TTC549 (cell line): ENCODE measurements at regions not wholly inside any gene's neighbourhood (a gene's known extent, or its start where the extent isn't known, plus 50 kb on each side); places are given as distances from the start of the nearest gene placed in this dataset.
"Not testable (repeated sequence)": the region's sequence is repeated elsewhere in the genome, so short reads cannot be mapped to it uniquely, and the experiment has no call there.

ENCODE experiments used
- FAIRE-seq: peaks from 2 replicates; lab custom pipeline; 2012; peaks lifted over from hg19 to GRCh38; lab: Jason Lieb, UNC

GRCh38 chr4:189619441-189620250 lies 321.0 kb upstream of the FRG1 start:
- not testable (repeated sequence) for FAIRE-seq

GRCh38 chr4:189622574-189622973 lies 318.1 kb upstream of the FRG1 start:
- not testable (repeated sequence) for FAIRE-seq

DNA sequence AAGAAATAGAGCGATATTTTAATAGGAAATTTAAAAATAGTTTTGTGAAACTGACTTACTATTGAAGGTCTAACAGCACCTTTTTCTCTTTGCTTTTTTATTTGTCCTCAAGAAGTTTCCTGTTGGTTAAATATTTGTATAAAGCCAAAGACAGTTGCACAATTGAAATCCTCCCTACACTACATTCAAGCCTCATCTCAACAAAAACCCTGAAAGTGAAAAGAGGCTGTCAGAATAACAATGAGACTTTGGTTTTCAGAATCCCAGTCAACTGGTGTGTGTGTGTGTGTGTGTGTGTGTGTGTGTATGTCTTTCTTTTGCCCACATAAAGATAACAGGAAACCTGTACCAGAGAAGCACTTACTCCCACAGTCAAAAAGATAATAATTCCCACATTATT lies 313.6 kb upstream of the FRG1 start:
- not testable (repeated sequence) for FAIRE-seq

- FAIRE-seq: not testable (repeated sequence)
These were observed 310.9 kb upstream of the FRG1 start for GRCh38 chr4:189629733-189630132.

- not testable (repeated sequence) for FAIRE-seq
These were observed 309.6 kb upstream of the FRG1 start for GRCh38 chr4:189630913-189631567.

DNA sequence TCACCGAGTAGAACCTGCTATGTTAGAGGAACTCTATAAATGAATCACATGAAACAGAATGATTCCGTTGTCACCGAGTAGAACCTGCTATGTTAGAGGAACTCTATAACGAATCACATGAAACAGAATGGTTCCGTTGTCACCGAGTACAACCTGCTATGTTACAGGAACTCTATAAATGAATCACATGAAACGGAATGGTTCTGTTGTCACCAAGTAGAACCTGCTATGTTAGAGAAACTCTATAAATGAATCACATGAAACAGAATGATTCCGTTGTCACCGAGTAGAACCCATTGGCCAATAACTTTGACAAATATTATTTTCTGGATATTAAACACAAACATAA lies 309.1 kb upstream of the FRG1 start:
- not testable (repeated sequence) for FAIRE-seq

DNA sequence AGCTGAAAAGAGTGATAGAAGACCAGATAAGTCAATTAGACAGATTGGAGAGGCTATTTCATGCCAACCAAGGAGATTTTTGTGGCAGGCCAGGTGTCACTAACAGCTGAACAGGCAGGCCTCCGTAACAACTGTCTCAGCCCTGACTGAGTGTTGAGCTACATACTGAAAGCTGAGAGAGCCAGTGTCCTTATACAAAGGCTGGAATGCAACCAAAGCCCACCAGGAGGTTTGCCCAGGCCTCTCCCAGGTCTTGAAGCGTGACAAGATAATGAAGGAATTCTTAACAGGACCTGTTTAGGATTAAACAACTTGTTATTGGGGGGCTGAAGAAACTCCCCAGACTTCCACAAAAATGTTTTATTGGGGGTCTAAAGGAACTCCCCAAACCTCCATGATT lies 290.2 kb upstream of the FRG1 start:
- FAIRE-seq: not testable (repeated sequence)

DNA sequence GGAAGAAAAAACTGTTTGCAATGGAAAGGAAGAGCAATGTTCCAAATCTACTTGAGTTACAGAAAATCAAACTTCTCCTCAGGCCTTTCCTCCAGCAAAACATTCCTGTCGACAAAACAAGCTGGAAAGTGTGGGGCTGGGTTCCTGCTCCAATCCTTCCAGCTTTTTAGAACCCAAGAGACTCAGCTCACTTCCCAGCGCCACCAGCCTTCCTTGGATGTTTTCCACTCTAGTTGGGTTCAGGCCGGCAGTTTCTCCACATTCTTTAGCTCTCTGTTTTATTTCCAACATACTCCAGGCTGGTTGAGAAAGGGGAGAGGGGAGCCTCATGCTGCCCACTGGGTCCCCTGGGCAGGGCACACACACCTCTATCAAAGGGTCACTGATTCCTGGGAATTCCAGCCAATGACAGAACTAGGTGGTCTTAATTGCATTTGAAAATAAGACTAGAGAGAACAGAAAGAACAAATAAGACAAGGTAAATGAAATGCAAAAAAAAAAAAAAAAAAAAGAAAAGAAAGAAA lies 287.5 kb upstream of the FRG1 start:
- FAIRE-seq: not testable (repeated sequence)

GRCh38 chr4:189653983-189654382 lies 286.7 kb upstream of the FRG1 start:
- FAIRE-seq: not testable (repeated sequence)

DNA sequence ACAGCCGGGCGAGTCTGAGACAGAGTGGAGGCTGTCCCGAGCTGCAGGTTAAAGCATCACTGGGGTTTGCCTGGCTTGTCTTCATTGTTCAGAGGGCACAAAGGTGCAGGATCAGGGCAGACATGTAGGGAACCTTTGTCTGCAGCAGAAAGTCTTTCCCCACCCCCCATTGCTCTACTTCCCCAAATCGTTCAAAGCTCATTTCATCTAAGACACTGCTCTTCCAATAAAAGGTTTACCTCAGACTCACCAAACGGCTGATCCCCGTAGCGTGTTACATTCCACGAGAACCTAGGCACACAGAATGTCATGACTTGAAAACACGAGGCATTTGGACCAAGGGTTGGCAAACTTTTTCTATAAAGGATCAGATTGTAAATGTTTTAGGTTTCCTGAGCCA lies 286.3 kb upstream of the FRG1 start:
- FAIRE-seq: not testable (repeated sequence)

DNA sequence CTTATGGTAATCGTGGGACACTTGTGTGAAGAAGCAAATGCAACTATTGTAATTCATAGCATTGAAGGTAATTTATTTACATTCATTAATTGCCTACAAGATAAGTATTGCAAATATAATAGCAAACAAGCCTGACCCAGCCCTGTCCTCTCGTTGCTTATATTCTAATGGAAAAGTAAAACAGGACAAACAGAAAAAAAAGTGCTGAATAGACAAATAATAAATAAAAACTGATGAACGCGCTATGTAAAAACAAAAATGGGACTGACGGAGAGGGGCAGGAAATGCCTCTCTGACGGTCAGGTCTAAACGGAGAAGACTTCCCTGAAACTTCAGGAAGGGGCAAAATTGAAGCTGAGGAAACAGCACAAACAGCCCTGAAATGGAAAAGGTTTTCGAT lies 284.9 kb upstream of the FRG1 start:
- FAIRE-seq: not testable (repeated sequence)

- FAIRE-seq: no peak
These were observed 284.0 kb upstream of the FRG1 start for GRCh38 chr4:189656641-189657040.

GRCh38 chr4:189658259-189658658 lies 282.4 kb upstream of the FRG1 start:
- not testable (repeated sequence) for FAIRE-seq

- FAIRE-seq: not testable (repeated sequence)
These were observed 281.8 kb upstream of the FRG1 start for GRCh38 chr4:189658831-189659230.

GRCh38 chr4:189659287-189659686 lies 281.4 kb upstream of the FRG1 start:
- no peak for FAIRE-seq

DNA sequence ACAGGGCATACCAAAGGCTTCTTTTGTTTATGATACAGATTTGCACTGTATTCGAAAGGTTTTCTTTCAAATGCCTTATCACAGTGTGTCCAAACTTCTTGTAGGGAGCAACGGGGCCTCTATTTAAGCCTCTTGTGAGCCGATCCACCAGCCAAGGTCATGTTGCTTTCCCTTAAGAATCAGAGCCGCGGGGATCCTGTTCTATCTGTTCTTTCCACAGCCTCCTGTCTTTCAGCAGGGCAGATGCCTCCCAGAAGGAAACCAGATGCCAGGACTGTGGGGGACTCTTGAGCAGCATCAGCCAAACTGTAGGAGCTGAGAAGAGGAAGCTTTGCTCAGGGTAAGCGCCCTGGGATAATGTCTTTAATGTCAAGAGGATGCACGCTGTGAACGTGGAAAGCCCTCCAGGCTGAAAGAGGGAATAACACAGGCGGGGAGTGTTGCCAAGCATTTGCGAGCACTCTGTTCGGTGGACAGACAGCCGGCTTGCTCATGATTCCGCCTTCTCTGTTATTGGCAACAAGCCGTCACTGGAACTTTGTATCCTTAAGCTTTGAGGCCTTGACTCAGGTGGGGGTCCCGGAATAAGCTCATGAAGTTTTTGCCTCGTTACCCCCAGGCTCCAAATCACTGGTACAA lies 279.8 kb upstream of the FRG1 start:
- no peak for FAIRE-seq

DNA sequence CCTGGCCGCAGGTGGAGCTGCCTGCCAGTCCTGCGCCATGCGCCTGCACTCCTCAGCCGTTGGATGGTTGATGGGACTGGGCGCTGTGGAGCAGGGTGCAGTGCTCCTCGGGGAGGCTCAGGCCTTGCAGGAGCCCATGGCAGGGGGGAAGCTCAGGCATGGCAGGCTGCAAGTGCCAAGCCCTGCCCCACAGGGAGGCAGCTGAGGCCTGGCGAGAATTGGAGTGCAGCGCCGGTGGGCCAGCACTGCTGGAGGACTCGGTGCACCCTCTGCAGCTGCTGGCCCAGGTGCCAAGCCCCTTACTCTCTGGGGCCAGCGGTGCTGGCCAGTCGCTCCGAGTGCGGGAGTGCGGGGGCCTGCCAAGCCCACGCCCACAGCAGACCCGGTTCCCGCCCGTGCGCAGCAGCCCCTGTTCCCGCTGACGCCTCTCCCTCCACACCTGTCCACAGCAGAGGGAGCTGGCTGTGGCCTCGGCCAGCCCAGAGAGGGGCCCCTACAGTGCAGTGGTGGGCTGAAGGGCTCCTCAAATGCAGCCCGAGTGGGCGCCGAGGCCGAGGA lies 275.9 kb upstream of the FRG1 start:
- FAIRE-seq: no peak

DNA sequence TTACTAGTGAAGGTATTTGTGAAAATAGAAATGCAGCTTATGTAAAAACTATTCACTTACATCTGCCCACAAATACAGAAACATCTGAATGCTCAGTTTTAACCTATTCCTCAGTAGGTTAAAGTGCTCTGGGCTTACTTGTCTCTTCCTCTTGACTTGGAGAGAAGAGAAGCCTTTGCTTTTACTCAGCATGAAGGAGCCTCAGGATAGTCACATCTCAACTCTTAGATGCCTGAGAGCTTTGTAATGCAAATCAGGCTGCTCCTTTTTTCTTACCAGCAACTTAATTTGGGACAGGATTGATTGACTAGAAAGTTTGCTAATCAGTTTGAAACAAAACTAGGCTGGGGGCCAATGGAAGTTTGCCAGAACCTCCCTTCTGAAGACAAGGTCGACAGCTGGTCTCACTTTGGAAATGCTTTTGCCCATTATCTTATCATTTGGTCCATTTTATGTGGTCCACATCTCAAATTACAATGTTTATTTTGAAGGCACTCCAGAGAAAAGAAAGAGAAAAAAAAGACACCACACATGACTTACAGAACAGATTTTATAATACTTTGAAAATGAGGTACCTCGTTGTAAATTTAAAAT lies 274.9 kb upstream of the FRG1 start:
- FAIRE-seq: not testable (repeated sequence)

DNA sequence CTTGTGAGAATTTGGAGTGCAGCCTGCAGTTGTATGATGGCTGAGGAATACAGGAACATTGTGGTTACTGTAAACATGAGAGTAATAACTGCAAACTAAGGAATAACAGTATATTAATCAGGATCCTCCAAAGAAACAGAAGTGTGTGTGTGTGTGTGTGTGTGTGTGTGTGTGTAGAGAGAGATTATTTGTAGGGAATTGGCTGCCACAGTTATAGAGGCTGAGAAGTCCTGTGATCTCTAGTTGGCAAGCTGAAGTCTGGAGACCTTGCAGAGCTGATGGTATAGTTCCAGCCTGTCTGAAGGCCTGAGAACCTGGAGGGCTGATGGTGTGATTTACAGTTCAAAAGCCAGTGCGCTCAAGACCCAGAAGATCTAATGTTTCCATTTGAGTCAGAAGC lies 273.3 kb upstream of the FRG1 start:
- not testable (repeated sequence) for FAIRE-seq

DNA sequence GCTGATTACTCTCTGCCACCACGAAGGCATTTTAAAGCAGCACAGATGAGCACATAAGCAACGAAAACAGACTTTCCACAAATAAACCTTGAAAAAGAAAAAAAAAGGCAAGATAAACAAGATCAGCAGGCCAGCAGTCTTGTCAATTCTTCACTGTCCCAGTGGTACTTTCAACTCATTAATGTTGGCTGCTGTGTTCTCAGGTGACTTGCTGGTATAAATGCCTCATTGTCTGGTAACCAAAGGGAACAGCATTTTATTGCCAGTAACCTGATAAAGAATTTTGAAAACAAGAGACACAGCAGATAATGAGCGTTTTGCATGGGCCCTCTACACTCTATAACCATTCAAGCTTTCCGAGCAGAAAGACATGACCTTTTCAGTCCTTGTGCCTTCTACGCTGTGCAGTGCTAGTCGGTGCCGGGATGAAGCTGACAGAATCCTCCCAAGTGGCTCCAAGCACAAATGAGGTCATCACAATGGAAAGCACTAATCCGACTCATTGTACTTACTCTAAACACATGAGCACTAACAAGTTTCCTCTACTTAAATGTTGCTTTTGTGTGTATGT lies 242.9 kb upstream of the FRG1 start:
- FAIRE-seq: not testable (repeated sequence)

DNA sequence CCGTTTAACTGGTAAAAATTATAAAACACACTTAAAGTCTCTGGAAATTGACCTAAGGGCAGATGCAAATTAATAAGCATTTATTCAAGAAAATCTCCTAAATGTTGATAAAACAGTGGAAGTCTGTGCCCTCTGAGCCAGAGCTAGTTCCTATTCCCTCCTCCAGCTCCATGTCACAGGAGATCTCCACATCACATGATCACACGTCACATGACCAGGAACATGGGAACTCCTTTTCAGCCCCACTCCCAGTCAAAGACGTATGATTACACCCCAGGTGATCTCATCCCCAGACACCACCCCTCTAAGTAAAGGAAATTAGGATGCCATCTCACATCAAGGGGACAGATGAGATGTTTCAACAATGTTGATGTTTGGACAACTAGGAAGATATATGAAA lies 237.7 kb upstream of the FRG1 start:
- FAIRE-seq: not testable (repeated sequence)

GRCh38 chr4:189706821-189707220 lies 233.9 kb upstream of the FRG1 start:
- not testable (repeated sequence) for FAIRE-seq
